CD4-positive, alpha-beta T cell treated with Interleukin-15 for 4 hours (primary cell): ENCODE measurements at regions not wholly inside any gene's neighbourhood (a gene's known extent, or its start where the extent isn't known, plus 50 kb on each side); places are given as distances from the start of the nearest gene placed in this dataset.
"Not testable (repeated sequence)": the region's sequence is repeated elsewhere in the genome, so short reads cannot be mapped to it uniquely, and the experiment has no call there.

Experiments used
- DNase-seq: peaks from one replicate; pipeline ENCODE4 v3.0.0-alpha.2; 2020; ENCODE audit warnings: low spot score

GRCh38 chr6:139962654-139963347 is 588.4 kb upstream of the CITED2 start:
- no peak for DNase-seq

- DNase-seq: no peak
Observed at GRCh38 chr6:139961190-139961589, 586.7 kb upstream of the CITED2 start.

GRCh38 chr6:139960671-139961070 is 586.2 kb upstream of the CITED2 start:
- no peak for DNase-seq

DNA sequence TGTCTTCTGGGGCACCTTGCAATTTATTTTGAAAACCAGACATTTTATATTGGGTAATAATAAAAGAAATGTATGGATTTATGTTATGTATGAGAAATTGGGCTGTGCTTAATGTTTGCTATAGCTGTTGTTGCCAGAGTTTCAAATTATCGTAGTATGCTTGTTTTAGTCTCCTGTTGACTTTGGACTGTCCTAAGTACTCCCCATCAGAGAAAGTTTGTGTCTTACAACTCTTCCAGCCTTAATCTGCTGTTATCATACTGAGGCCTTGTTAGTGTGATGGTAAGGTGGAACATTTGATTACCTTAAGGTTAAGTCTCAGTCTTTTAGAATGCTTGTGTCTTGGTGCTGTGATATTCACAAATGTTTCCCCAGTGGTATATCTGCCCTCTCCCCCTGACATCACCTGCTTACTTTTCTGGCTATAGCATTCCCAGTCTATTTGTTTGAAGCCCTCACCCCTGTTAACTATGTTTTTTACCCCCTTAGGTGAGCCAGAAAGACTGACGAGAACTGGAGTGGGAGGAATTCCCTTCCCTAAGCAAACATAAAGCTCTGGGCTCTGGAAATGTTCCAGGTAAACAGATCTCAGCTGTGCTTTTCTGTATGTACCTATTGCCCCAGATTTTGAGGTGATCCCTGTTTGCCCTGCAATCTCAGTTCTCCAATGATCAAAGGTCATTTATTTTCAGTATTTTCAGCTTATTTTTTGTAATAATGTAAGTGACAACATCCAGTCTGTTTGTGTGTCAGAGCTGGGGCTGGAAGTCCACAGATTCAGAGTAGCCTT is 581.1 kb upstream of the CITED2 start:
- no peak for DNase-seq

DNA sequence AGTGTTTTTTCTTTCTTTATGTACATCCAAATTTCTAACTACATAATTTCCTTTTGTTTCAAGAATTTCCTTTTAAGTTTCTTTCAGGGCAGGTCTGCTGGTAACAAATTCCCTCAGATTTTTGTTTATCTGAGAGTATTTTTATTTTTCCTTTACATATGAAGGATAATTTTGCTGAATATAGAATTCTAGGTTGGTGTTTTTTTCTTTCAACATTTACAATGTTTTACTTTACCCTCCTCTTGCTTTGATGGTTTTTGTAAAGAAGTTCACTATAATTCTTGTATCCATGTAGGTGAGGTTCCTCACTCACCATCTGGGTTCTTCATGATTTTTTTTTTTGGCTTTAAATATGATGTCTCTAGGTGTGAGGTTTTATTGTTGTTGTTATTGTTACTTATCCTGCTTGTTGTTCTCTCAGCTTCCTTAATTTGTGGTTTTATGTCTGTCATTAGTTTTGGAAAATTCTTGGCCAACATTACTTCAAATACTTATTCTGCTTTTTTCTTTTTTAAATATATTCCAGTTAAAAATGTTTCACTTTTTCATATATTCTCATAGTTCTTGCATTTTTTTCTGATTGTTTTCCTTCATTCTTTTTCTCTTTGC is 580.1 kb upstream of the CITED2 start:
- DNase-seq: no peak

DNA sequence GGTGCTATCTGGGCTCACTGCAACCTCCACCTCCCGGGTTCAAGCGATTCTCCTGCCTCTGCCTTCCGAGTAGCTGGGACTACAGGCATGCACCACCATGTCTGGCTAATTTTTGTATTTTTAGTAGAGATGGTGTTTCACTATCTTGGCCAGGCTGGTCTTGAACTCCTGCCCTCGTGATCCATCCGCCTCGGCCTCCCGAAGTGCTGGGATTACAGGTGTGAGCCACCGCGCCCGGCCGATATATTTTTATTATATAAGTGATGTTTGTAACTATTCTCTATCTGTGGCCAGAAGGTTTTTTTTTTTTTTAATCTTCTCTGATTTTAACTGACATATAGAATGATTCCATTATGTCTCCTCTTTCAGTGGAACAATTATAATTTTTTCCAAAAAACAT is 579.3 kb upstream of the CITED2 start:
- not testable (repeated sequence) for DNase-seq

DNA sequence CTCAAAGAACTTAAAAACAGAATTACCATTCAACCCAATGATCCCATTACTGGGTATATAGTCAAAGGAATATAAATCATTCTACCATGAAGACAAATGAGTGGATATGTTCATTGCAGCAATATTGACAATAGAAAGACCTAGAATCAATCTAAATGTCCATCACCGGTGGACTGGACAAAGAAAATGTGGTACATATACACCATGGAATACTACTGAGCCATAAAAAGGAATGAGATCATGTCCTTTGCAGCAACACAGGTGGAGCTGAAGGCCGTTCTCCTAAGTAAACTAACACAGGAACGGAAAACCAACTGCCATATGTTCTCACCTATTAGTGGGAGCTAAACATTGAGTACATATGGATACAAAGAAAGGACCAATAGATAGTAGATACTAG is 576.7 kb upstream of the CITED2 start:
- DNase-seq: no peak

GRCh38 chr6:139944976-139945375 is 570.5 kb upstream of the CITED2 start:
- no peak for DNase-seq

DNA sequence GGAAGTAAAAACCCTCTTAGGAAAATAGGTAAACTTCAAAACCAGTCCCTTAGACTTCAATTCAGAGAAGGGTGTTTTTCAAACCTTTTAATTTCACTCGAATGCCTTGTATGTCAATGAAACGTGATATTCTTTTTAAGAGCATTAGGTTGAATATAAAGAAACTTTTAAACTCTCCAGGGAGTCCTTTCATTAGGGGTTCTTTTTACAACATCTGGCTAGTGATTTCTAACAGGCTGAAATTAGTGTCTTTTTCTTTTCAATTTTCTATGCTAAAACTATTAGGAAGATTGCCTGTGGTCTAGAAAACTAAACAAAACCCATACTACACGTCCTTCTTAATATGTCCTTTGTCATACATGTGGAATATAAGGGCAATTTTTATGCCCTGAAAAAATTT is 569.7 kb upstream of the CITED2 start:
- DNase-seq: no peak

DNA sequence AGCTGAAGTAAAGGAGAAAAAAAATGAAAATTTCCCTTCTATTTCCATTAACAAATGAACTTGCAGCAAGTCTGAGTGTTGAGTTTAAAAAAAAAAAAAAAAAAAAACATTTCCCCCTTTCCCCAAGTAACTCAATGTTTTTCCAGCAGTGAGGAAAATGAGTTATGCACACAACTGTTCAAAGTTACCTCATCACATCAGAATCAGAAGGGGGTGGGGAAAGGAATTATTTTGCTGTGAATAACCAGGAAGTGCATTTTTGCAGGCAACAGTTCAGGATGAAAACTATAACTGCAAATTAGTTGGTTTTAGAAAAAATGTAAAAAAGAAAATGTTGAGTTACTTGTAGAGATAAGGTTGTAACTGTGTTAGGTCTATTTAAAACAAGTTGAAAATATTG is 568.9 kb upstream of the CITED2 start:
- DNase-seq: no peak

DNA sequence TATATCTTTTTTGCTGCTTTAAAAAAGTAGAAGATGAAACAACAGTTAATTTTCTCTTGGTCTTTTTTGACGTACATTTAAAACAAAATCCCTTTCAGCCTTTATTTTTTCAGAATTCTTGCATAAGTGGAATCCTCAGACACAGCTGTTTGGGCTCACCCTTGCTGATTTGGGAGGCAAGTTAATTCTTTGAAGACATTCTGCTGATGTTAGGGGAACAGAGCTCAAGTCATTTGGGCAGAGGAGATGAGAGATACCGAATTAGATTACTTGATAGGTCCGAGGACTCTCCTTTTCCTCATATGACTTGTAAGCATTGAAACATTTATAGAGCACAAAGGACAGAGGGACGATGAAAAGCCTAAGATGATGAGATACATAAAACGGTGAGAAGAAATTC is 567.9 kb upstream of the CITED2 start:
- no peak for DNase-seq

DNA sequence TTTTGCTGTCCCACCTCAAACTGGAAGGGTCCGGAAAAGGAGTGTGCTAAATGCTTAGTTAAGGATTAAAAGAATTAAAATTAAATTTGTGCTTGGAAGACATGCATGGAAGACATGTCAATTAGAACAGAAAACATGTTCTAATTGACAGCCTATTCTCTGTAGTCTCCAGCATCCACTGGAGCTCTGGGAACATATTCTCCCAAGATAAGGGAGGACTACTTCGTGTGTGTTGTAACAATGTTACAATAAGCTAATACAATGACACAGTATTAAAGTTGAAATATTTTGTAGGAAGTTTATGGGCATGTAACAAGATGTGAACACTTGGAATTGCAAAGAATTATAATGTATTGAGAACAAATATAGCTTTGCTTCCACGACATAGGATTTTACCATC is 567.4 kb upstream of the CITED2 start:
- DNase-seq: no peak

GRCh38 chr6:139940741-139941729 is 566.6 kb upstream of the CITED2 start:
- DNase-seq: no peak

GRCh38 chr6:139939189-139939979 is 564.9 kb upstream of the CITED2 start:
- DNase-seq: no peak

DNA sequence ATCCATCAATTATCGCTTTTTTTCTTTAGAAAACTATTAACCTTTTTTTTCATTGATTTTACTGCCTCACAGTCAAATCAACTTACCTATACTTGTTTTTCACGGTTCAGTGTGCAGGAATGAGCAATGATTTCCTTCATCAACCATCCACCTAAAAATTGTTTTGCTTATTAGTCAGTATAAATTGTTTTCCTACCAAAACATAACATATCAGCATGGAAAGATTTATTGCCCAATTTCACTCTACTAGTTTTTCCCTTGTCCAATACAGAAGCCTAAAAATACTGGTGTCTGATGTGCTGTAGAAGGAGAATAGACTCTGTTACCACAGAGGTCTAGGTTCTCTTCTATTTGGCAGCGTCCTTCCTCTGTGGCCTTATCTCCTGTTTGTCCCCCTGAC is 558.2 kb upstream of the CITED2 start:
- no peak for DNase-seq

GRCh38 chr6:139931747-139932146 is 557.3 kb upstream of the CITED2 start:
- no peak for DNase-seq

GRCh38 chr6:139927742-139928305 is 553.4 kb upstream of the CITED2 start:
- no peak for DNase-seq

GRCh38 chr6:139927236-139927635 is 552.8 kb upstream of the CITED2 start:
- DNase-seq: no peak

- DNase-seq: no peak
Observed at GRCh38 chr6:139926711-139927110, 552.3 kb upstream of the CITED2 start.

DNA sequence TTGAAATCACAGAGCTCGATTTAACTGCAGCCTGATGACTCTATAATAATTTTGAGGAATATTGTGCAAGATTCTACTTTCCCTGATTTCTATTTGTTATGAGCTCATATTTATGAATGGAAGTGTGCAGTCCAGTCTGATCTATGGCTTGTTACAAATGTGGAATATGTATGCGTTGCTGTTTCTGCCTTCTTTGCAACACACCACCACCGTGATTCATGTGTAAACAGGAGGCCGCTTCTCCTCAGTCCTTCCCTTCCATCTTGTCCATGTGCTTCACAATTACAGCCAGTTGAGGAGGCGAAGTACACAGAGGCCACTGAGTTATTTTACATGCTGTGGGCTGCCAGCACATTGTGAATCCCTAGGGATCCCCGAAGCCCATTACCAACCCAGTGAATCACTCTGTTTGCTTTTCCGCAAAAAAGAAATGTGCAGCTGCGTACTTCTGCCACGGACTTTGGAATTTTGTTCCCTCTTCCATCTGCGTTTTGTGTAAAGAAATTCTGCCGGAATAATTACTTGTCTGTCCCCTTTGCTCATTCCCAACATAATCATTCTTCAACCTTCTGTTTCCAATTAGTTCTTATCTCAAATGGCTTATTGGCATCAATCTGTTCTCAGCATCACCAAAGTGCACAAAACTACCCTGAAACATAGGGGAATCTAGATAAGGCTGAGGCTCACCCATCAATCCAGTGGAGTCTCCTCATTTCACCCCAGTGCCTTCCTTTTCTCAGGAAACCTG is 551.6 kb upstream of the CITED2 start:
- no peak for DNase-seq
